Nephron (organoid): ENCODE measurements at regions not wholly inside any gene's neighbourhood (a gene's known extent, or its start where the extent isn't known, plus 50 kb on each side); places are given as distances from the start of the nearest gene placed in this dataset.

Source experiments
- H3K27ac Mint-ChIP-seq, 3 experiments: 2 replicates each; pipeline ENCODE4 v1.8.0; 2020; ENCODE audit warnings: mixed read lengths in 3 of 3, mild to moderate bottlenecking in 2 of 3, moderate library complexity in 1 of 3
- H3K27me3 Mint-ChIP-seq: 2 replicates; pipeline ENCODE4 v1.8.0; 2021; ENCODE audit warnings: low read depth, mild to moderate bottlenecking, moderate library complexity, mixed read lengths
- H3K36me3 Mint-ChIP-seq: 2 replicates; pipeline ENCODE4 v1.8.0; 2020; ENCODE audit warnings: low read depth, mixed read lengths
- H3K4me1 Mint-ChIP-seq: 2 replicates; pipeline ENCODE4 v1.8.0; 2020; ENCODE audit warnings: mixed read lengths
- H3K4me3 Mint-ChIP-seq, 3 experiments: 2 replicates each; pipeline ENCODE4 v1.8.0; 2020; ENCODE audit warnings: mild to moderate bottlenecking in 3 of 3, mixed read lengths in 3 of 3, moderate library complexity in 2 of 3
- H3K9me3 Mint-ChIP-seq: 2 replicates; pipeline ENCODE4 v1.8.0; 2020; ENCODE audit warnings: mixed read lengths
- CTCF ChIP-seq, 3 experiments: fragments of 200-600 bp; sonication (generic); IDR thresholded peaks; one replicate each; pipeline ENCODE4 v1.5.0; 2021; ENCODE audit warnings: antibody characterized with exemption in 3 of 3; ENCODE audit not compliant: unreplicated experiment in 3 of 3

- peaks cover 3% of the 10 kb centered on the region for H3K36me3 Mint-ChIP-seq
- H3K27ac Mint-ChIP-seq = no peak overlapping the region
- no peak for TF ChIP-seq CTCF (IDR thresholded peaks at IDR 0.05; ENCODE audit: unreplicated experiment in 3 of 3)
- H3K4me1 Mint-ChIP-seq = peaks cover 21% of the 10 kb centered on the region
- no peaks in the 10 kb centered on the region for H3K9me3 Mint-ChIP-seq
- H3K4me3 Mint-ChIP-seq = no peak overlapping the region
- H3K27me3 Mint-ChIP-seq = peaks cover 68% of the 10 kb centered on the region
Observed at GRCh38 chr18:78724214-78724914, 255.3 kb upstream of the SALL3 start.

- H3K4me3 Mint-ChIP-seq = no peak overlapping the region
- no peaks in the 10 kb centered on the region for H3K9me3 Mint-ChIP-seq
- H3K4me1 Mint-ChIP-seq = peaks cover 19% of the 10 kb centered on the region
- H3K27ac Mint-ChIP-seq = no peak overlapping the region
- H3K27me3 Mint-ChIP-seq = peaks cover 65% of the 10 kb centered on the region
- no peak for TF ChIP-seq CTCF (IDR thresholded peaks at IDR 0.05; ENCODE audit: unreplicated experiment in 3 of 3)
- no peaks in the 10 kb centered on the region for H3K36me3 Mint-ChIP-seq
Observed at GRCh38 chr18:78725426-78725825, 254.2 kb upstream of the SALL3 start.

GRCh38 chr18:78726326-78727056, 253.1 kb upstream of the SALL3 start:
- H3K4me3 Mint-ChIP-seq = no peak overlapping the region
- no peak overlapping the region for H3K27ac Mint-ChIP-seq
- H3K4me1 Mint-ChIP-seq = peaks cover 18% of the 10 kb centered on the region
- H3K36me3 Mint-ChIP-seq = no peaks in the 10 kb centered on the region
- H3K27me3 Mint-ChIP-seq = peaks cover 63% of the 10 kb centered on the region
- H3K9me3 Mint-ChIP-seq = no peaks in the 10 kb centered on the region
- TF ChIP-seq CTCF (IDR thresholded peaks at IDR 0.05; ENCODE audit: unreplicated experiment in 3 of 3) = no peak

- Mint-ChIP-seq H3K9me3 (no peaks in the 10 kb centered on the region), H3K27ac (no peak overlapping the region), H3K4me1 (peaks cover 11% of the 10 kb centered on the region), H3K36me3 (no peaks in the 10 kb centered on the region), H3K4me3 (no peak overlapping the region), H3K27me3 (peaks cover 56% of the 10 kb centered on the region)
- TF ChIP-seq CTCF (IDR thresholded peaks at IDR 0.05; ENCODE audit: unreplicated experiment in 3 of 3) = no peak
Observed at GRCh38 chr18:78727057-78727739, 252.4 kb upstream of the SALL3 start.

GRCh38 chr18:78727877-78728783, 251.5 kb upstream of the SALL3 start:
- H3K27me3 Mint-ChIP-seq = peaks cover 50% of the 10 kb centered on the region
- H3K9me3 Mint-ChIP-seq = no peaks in the 10 kb centered on the region
- H3K27ac Mint-ChIP-seq = no peak overlapping the region
- peaks cover 6% of the 10 kb centered on the region for H3K4me1 Mint-ChIP-seq
- no peaks in the 10 kb centered on the region for H3K36me3 Mint-ChIP-seq
- no peak overlapping the region for H3K4me3 Mint-ChIP-seq
- TF ChIP-seq CTCF (IDR thresholded peaks at IDR 0.05; ENCODE audit: unreplicated experiment in 3 of 3) = no peak
